Keratinocyte (primary cell): ENCODE measurements at regions not wholly inside any gene's neighbourhood (a gene's known extent, or its start where the extent isn't known, plus 50 kb on each side); places are given as distances from the start of the nearest gene placed in this dataset.

Experiments used
- DNase-seq: peaks from one replicate; pipeline ENCODE4 v3.0.0-alpha.2; 2011; ENCODE audit warnings: low read depth, missing footprints, low spot score
- FAIRE-seq: peaks from 2 replicates; lab custom pipeline; 2011; peaks lifted over from hg19 to GRCh38; lab: Jason Lieb, UNC
- H2AFZ ChIP-seq: 2 replicates; pipeline ENCODE4 v1.6.0; 2012; ENCODE audit warnings: low read length, control low read depth, inconsistent platforms; ENCODE audit not compliant: control insufficient read depth
- H3K27ac ChIP-seq: 2 replicates; pipeline ENCODE4 v1.5.1; 2011; ENCODE audit warnings: low read length; ENCODE audit not compliant: control insufficient read depth, insufficient read depth
- H3K27me3 ChIP-seq: 3 replicates; pipeline ENCODE4 v1.6.0; 2011; ENCODE audit warnings: low read length; ENCODE audit not compliant: control insufficient read depth, insufficient read depth; ENCODE audit errors: extremely low read depth
- H3K36me3 ChIP-seq, 2 experiments: 2 replicates in 1 of 2; 3 replicates in 1 of 2; pipeline ENCODE4 v1.5.1; 2011; ENCODE audit warnings: low read length in 2 of 2, mild to moderate bottlenecking in 1 of 2; ENCODE audit not compliant: control insufficient read depth in 2 of 2, insufficient read depth in 2 of 2; ENCODE audit errors: extremely low read depth in 1 of 2
- H3K4me1 ChIP-seq: 3 replicates; pipeline ENCODE4 v1.5.1; 2011; ENCODE audit warnings: low read length; ENCODE audit not compliant: control insufficient read depth, insufficient read depth; ENCODE audit errors: extremely low read depth
- H3K4me2 ChIP-seq: 3 replicates; pipeline ENCODE4 v1.6.0; 2011; ENCODE audit warnings: low read depth, low read length; ENCODE audit not compliant: control insufficient read depth, insufficient read depth; ENCODE audit errors: extremely low read depth
- H3K4me3 ChIP-seq, 3 experiments: fragments of 200-600 bp in 1 of 3; sonication (generic) in 1 of 3; 2 replicates in 2 of 3; 3 replicates in 1 of 3; pipeline ENCODE4 v1.5.1; 2011 to 2016; ENCODE audit warnings: low read length in 3 of 3, mild to moderate bottlenecking in 3 of 3, control low read depth in 2 of 3, inconsistent platforms in 1 of 3, low read depth in 1 of 3, mixed read lengths in 1 of 3, mixed run types in 1 of 3, moderate library complexity in 1 of 3; ENCODE audit not compliant: control insufficient read depth in 2 of 3, insufficient read depth in 2 of 3; ENCODE audit errors: extremely low read depth in 1 of 3
- H3K79me2 ChIP-seq: 2 replicates; pipeline ENCODE4 v1.6.0; 2012; ENCODE audit warnings: low read length; ENCODE audit not compliant: control insufficient read depth, insufficient read depth
- H3K9ac ChIP-seq: 3 replicates; pipeline ENCODE4 v1.6.0; 2011; ENCODE audit warnings: low read length; ENCODE audit not compliant: control insufficient read depth, insufficient read depth; ENCODE audit errors: extremely low read depth
- H3K9me1 ChIP-seq: 3 replicates; pipeline ENCODE4 v1.6.0; 2011; ENCODE audit warnings: low read length; ENCODE audit not compliant: control insufficient read depth, insufficient read depth; ENCODE audit errors: extremely low read depth
- H3K9me3 ChIP-seq: 2 replicates; pipeline ENCODE4 v1.5.1; 2012; ENCODE audit warnings: low read depth, low read length; ENCODE audit not compliant: control insufficient read depth
- H4K20me1 ChIP-seq: 3 replicates; pipeline ENCODE4 v1.6.0; 2011; ENCODE audit warnings: low read length; ENCODE audit not compliant: control insufficient read depth, insufficient read depth; ENCODE audit errors: extremely low read depth
- EZH2 ChIP-seq: IDR thresholded peaks from one replicate; pipeline ENCODE4 v1.6.1; 2012; ENCODE audit warnings: inconsistent platforms, mild to moderate bottlenecking, low read length, moderate library complexity
- dilution Hi-C: fragments of 300-500 bp; cut with MboI; formaldehyde crosslinking; loops from one replicate; pipeline ENCODE4 v1.7.0; 2020; ENCODE audit warnings: low sequenced_read_pairs; ENCODE audit not compliant: extremely low pct_ligation_motif_present
- TF ChIP-seq, protein P1 (sequence below), 3 experiments: IDR thresholded peaks in 1 of 3; conservative IDR thresholded peaks in 1 of 3; optimal IDR thresholded peaks in 1 of 3; 2 replicates in 2 of 3; 3 replicates in 1 of 3; pipeline versions ENCODE3 to v1.5.1; 2011; ENCODE audit warnings: low read length in 3 of 3, mild to moderate bottlenecking in 3 of 3, moderate library complexity in 2 of 3, control low read depth in 1 of 3, inconsistent platforms in 1 of 3; ENCODE audit not compliant: insufficient read depth in 2 of 3; ENCODE audit errors: extremely low read depth in 1 of 3

DNA sequence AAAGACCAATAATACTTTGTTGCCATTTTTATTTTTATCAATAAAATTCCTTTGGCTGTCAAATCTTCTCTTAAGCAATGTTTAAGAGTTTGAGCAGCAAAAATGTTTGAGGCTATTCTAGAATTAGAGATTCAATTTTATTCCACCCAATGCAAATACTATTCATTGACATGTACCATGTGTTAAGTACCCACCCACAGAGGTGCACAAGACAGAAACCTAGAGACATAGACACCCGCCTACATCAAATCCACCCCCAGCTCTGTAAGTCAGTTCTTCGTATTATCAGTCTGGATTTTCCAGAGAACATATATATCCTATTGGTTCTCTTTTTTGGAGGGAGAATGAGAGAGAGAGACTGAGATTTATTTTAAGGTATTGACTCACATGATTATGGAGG is 463.7 kb downstream of the EPM2A start:
- Histone ChIP-seq H2AFZ (no peak overlapping the region), H3K79me2 (no peaks in the 10 kb centered on the region), H3K36me3 (no peaks in the 10 kb centered on the region), H3K9me3 (no peaks in the 10 kb centered on the region), H3K27me3 (no peaks in the 10 kb centered on the region), H3K9ac (no peak overlapping the region), H3K4me2 (no peak overlapping the region), H3K9me1 (no peaks in the 10 kb centered on the region), H3K4me3 (no peak overlapping the region), H4K20me1 (no peaks in the 10 kb centered on the region), H3K4me1 (no peaks in the 10 kb centered on the region), H3K27ac (no peak overlapping the region)
- FAIRE-seq (no peak), DNase-seq (no peak)
- dilution Hi-C loops: no loop called here
- TF ChIP-seq, protein P1, sequence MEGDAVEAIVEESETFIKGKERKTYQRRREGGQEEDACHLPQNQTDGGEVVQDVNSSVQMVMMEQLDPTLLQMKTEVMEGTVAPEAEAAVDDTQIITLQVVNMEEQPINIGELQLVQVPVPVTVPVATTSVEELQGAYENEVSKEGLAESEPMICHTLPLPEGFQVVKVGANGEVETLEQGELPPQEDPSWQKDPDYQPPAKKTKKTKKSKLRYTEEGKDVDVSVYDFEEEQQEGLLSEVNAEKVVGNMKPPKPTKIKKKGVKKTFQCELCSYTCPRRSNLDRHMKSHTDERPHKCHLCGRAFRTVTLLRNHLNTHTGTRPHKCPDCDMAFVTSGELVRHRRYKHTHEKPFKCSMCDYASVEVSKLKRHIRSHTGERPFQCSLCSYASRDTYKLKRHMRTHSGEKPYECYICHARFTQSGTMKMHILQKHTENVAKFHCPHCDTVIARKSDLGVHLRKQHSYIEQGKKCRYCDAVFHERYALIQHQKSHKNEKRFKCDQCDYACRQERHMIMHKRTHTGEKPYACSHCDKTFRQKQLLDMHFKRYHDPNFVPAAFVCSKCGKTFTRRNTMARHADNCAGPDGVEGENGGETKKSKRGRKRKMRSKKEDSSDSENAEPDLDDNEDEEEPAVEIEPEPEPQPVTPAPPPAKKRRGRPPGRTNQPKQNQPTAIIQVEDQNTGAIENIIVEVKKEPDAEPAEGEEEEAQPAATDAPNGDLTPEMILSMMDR (optimal IDR thresholded peaks at IDR 0.05 in 1 of 3, IDR thresholded peaks at IDR 0.05 in 1 of 3, conservative IDR thresholded peaks at IDR 0.05 in 1 of 3; ENCODE audit: extremely low read depth in 1 of 3, insufficient read depth in 2 of 3, low read length in 3 of 3): no peak
- TF ChIP-seq EZH2: no peak

DNA sequence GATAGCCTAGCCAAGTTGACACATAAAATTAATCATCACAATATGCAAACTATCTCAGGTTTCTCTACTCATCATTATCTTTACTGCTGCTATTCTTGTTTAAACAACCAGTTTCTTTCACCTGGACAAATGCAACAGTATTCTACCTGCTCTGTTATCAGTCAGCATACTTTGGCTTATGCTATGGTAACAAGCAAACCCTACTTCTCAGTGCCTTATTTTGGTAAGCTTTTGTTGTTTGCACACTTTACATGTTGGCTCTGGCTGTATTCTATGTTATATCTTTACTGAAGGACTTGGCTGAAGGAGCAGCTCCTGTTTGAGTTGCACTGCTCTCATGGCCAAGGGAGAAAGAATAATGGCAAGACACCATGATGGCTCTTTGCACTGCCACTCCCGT is 463.1 kb downstream of the EPM2A start:
- TF ChIP-seq EZH2: no peak
- TF ChIP-seq, protein P1 (optimal IDR thresholded peaks at IDR 0.05 in 1 of 3, IDR thresholded peaks at IDR 0.05 in 1 of 3, conservative IDR thresholded peaks at IDR 0.05 in 1 of 3; ENCODE audit: extremely low read depth in 1 of 3, insufficient read depth in 2 of 3, low read length in 3 of 3): no peak
- Histone ChIP-seq H3K4me3 (no peak overlapping the region), H3K9me3 (no peaks in the 10 kb centered on the region), H3K79me2 (no peaks in the 10 kb centered on the region), H3K27me3 (no peaks in the 10 kb centered on the region), H3K9ac (no peak overlapping the region), H3K27ac (no peak overlapping the region), H4K20me1 (no peaks in the 10 kb centered on the region), H3K4me1 (no peaks in the 10 kb centered on the region), H3K4me2 (no peak overlapping the region), H2AFZ (no peak overlapping the region), H3K36me3 (no peaks in the 10 kb centered on the region), H3K9me1 (no peaks in the 10 kb centered on the region)
- FAIRE-seq (no peak), DNase-seq (no peak)
- dilution Hi-C loops: no loop called here
